HG03439 (cell line): ENCODE measurements at regions not wholly inside any gene's neighbourhood (a gene's known extent, or its start where the extent isn't known, plus 50 kb on each side); places are given as distances from the start of the nearest gene placed in this dataset.

Source experiments
- ATAC-seq: cut with Tn5 transposase; IDR thresholded peaks from one replicate; pipeline ENCODE4 v1.9.1; 2021; ENCODE audit warnings: mild to moderate bottlenecking, moderate library complexity; ENCODE audit not compliant: unreplicated experiment

GRCh38 chr4:37160653-37161052 is 83.9 kb upstream of the NWD2 start:
- no peak for ATAC-seq

GRCh38 chr4:37165844-37166243 is 78.7 kb upstream of the NWD2 start:
- no peak for ATAC-seq

DNA sequence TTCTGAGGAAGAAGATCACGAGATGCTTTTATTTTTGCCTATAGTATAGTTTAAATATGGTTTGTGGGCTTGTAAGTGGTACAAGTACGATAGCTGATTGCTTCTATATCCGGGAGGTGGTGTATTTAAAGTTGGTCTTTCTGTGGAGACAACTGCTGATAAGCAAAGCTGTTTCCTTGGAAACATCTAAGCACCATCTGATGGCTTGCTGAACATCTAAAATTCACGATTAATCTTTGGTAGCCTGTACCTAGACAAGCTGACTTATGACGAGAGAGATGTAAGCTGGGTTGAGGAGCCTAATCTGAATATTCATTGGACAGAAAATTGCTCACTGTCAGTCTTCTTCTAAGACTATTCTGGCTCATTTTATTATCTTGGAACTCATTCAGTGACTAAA is 74.6 kb upstream of the NWD2 start:
- no peak for ATAC-seq

DNA sequence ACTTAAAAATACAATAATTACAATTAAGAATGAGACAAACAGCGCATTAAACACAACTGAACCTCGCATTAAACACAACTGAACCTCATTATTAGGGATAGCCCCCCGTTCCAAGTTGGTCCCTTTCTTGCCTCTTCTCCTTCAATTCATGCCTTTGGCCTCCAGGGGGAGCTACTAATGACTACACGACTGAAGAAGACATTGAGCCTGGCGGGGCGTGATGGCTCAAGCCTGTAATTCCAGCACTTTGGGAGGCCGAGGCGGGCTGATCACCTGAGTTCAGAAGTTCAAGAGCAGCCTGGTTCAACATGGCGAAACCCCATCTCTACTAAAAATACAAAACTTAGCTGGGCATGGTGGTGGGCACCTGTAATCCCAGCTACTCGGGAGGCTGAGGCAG is 56.4 kb upstream of the NWD2 start:
- no peak for ATAC-seq
